ENCODE measurements at regions not wholly inside any gene's neighbourhood (a gene's known extent, or its start where the extent isn't known, plus 50 kb on each side); places are given as distances from the start of the nearest gene placed in this dataset.

- TF ChIP-seq, protein P1, sequence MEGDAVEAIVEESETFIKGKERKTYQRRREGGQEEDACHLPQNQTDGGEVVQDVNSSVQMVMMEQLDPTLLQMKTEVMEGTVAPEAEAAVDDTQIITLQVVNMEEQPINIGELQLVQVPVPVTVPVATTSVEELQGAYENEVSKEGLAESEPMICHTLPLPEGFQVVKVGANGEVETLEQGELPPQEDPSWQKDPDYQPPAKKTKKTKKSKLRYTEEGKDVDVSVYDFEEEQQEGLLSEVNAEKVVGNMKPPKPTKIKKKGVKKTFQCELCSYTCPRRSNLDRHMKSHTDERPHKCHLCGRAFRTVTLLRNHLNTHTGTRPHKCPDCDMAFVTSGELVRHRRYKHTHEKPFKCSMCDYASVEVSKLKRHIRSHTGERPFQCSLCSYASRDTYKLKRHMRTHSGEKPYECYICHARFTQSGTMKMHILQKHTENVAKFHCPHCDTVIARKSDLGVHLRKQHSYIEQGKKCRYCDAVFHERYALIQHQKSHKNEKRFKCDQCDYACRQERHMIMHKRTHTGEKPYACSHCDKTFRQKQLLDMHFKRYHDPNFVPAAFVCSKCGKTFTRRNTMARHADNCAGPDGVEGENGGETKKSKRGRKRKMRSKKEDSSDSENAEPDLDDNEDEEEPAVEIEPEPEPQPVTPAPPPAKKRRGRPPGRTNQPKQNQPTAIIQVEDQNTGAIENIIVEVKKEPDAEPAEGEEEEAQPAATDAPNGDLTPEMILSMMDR (IDR thresholded peaks at IDR 0.05; ENCODE audit: low read length, missing control alignments): no peak
- no peak overlapping the region for H3K4me3 ChIP-seq (replicated peaks; ENCODE audit: low read depth, low read length)
- DNase-seq (ENCODE audit: low read depth): no peak
Observed at GRCh38 chr1:172777767-172778166, 118.9 kb downstream of the FASLG start.

DNA sequence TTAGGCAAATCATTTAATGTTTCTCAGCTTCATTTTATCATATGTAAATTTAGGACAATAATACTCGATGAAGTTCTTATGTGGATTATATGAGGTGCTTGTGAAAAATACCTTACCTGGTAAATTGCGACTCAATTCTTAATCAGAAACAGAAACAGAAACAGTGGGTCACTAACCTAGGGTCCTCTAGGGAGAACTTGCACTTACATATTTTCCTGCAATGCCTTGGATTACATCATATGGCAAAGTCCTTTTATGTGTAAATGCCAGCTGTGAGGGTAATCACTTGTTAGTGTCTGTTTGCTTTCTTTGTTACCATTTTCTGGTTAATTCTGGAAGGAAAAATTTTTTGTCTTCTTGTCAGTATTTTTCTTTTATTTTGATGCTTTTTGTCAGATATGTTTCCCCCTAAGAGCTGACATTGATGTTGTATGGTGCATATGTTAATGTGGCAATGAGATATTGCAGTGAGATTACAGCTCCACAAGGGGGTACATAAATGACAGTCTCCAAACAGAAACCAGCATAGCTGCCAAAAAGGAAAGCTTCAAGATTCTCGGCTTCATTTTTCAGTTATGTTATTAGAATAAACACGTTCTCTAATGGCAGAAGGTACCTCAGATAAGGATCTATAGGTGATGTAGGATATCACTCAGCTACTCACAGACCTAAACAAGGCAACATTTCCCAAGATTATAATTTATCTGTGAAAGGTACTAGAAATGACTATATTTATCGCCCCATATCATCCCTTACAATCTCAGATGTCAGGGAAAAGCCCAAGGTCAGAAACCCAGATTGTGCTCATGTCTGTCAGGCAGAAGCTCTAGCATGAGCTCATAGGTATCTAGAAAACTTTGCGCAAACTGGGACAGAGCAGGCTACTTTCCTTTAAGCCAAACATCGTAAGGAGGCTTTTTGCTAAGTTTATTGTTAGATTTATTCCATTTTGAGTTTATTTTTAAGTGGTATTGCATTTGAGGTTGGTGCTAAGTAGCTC lies 119.9 kb downstream of the FASLG start:
- peak; percentile 8 for DNase-seq (ENCODE audit: low read depth)

DNA sequence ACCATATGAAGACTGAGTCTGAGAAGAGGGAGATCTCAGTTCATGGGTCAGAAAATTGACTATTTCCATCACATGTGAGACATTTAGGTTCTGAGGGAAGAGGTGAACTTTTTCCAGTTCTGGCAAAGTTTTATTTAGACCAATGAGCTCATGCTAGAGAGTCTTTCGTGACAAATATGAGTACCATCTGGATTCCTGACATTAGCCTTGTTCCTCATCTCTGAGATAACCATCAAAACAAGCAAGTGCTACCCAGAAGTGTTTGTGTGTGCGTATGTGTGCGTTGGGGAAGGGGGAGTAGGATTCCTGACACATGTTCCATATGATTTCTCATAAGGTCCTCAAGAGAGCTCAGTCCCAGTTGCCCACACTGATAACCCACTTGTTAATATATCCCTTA lies 120.6 kb downstream of the FASLG start:
- TF ChIP-seq, protein P1 (IDR thresholded peaks at IDR 0.05; ENCODE audit: low read length, missing control alignments): no peak
- DNase-seq (ENCODE audit: low read depth): no peak
- H3K4me3 ChIP-seq (replicated peaks; ENCODE audit: low read depth, low read length): no peak overlapping the region

More for the DNA sequence above, 119.9 kb downstream of the FASLG start:
- H3K4me3 ChIP-seq (replicated peaks; ENCODE audit: low read depth, low read length): no peak overlapping the region
- TF ChIP-seq, protein P1 (IDR thresholded peaks at IDR 0.05; ENCODE audit: low read length, missing control alignments): peak; percentile 10

DNA sequence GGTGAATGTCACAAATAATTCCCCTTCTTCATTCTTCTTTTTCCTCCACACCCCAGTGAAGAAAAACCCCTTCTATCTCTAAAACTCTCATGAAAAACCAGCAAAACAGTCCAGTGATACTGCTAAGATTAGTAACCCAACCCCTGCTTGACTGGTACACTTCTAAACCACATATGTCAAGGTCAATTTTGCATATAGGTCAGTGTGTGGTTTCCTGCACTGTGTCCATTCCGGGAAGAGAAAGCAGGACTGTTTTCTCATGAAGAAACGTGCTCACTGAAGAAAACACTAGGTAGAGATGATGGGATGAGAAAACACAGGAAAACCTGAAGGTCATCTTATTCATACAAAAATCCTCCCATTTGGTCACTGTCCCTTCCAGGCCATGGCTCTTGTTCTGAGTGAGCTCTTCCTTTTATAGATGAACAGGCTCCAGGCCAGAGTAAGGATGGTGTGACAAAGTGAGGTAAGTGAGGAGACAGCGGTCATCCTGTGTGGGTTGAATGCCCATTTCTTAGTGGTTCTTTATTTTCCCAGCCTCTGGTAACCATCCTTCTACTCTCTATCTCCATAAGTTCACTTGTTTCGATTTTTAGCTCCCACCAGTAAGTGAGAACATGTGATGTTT lies 122.7 kb downstream of the FASLG start:
- no peak overlapping the region for H3K4me3 ChIP-seq (replicated peaks; ENCODE audit: low read depth, low read length)
- peak; percentile 4 for DNase-seq (ENCODE audit: low read depth)
- TF ChIP-seq, protein P1 (IDR thresholded peaks at IDR 0.05; ENCODE audit: low read length, missing control alignments): no peak

DNA sequence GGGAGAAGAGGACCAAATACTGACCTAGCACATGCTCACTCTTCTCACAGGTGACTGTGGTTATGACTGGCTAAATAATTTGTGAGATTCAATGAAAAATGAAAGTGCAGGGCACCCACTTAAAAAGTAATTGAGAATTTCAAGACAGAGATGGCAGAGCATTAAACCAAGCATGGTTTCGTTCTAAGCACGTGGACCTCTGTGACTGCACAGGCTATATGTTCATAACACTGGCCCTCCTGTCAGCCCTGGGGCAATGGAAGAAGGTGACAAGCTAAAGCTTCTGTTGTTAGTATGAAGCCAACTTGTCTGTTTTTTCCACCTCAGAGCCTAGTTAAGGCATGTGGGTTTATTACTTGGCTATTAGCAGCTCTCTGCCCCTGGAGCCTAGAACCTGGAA lies 130.9 kb downstream of the FASLG start:
- TF ChIP-seq, protein P1 (IDR thresholded peaks at IDR 0.05; ENCODE audit: low read length, missing control alignments): no peak
- DNase-seq (ENCODE audit: low read depth): no peak
- no peak overlapping the region for H3K4me3 ChIP-seq (replicated peaks; ENCODE audit: low read depth, low read length)

DNA sequence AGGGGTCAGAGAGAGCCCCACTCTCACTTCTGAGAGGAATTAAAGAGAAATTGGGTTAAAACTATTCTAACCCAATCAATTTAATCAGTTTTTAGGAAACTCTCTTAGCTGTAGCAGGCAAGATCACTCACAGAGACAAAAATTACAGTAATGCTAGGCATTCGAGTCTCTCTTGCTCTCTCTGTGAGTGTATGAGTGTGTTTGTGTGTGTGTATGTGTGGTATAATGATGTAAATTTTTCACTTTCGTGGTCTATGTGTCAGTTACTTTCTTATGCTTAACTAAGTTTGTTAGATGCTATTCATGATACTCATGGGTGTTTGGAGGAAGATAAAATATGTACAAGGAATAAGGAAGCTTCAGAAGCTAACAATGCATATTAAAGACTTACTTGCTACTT lies 131.3 kb downstream of the FASLG start:
- no peak overlapping the region for H3K4me3 ChIP-seq (replicated peaks; ENCODE audit: low read depth, low read length)
- TF ChIP-seq, protein P1 (IDR thresholded peaks at IDR 0.05; ENCODE audit: low read length, missing control alignments): no peak
- peak; percentile 3 for DNase-seq (ENCODE audit: low read depth)
